Mesothelial cell of epicardium (in vitro differentiated cells): ENCODE measurements at regions not wholly inside any gene's neighbourhood (a gene's known extent, or its start where the extent isn't known, plus 50 kb on each side); places are given as distances from the start of the nearest gene placed in this dataset.

ENCODE experiments used
- DNase-seq, 2 experiments: peaks; one replicate each; pipeline ENCODE4 v3.0.0; 2021; ENCODE audit warnings: low spot score in 2 of 2; ENCODE audit not compliant: unreplicated experiment in 2 of 2
- H3K27ac Mint-ChIP-seq: 2 replicates; pipeline ENCODE4 v1.8.0; 2021; ENCODE audit warnings: mixed read lengths
- H3K27me3 Mint-ChIP-seq: 2 replicates; pipeline ENCODE4 v1.8.0; 2021; ENCODE audit warnings: low read depth, mixed read lengths
- H3K36me3 Mint-ChIP-seq: 2 replicates; pipeline ENCODE4 v1.8.0; 2021; ENCODE audit warnings: mixed read lengths
- H3K4me1 Mint-ChIP-seq: 2 replicates; pipeline ENCODE4 v1.8.0; 2021; ENCODE audit warnings: mixed read lengths
- H3K4me3 Mint-ChIP-seq: 2 replicates; pipeline ENCODE4 v1.8.0; 2021; ENCODE audit warnings: mild to moderate bottlenecking, moderate library complexity, mixed read lengths
- H3K9me3 Mint-ChIP-seq: 2 replicates; pipeline ENCODE4 v1.8.0; 2021; ENCODE audit warnings: mixed read lengths
- CTCF ChIP-seq: fragments of 200-600 bp; sonication (generic); IDR thresholded peaks from one replicate; pipeline ENCODE4 v1.5.0; 2021; ENCODE audit warnings: antibody characterized with exemption; ENCODE audit not compliant: unreplicated experiment

GRCh38 chr12:77163074-77164038, 98.0 kb upstream of the E2F7 start:
- no peak for DNase-seq
- H3K27ac Mint-ChIP-seq = no peak overlapping the region
- peaks cover 3% of the 10 kb centered on the region for H3K4me1 Mint-ChIP-seq
- no peaks in the 10 kb centered on the region for H3K36me3 Mint-ChIP-seq
- H3K9me3 Mint-ChIP-seq = no peaks in the 10 kb centered on the region
- no peak overlapping the region for H3K4me3 Mint-ChIP-seq
- H3K27me3 Mint-ChIP-seq = peaks cover 13% of the 10 kb centered on the region
- TF ChIP-seq CTCF = no peak

GRCh38 chr12:77161944-77162343, 96.6 kb upstream of the E2F7 start:
- peaks cover 13% of the 10 kb centered on the region for H3K27me3 Mint-ChIP-seq
- no peaks in the 10 kb centered on the region for H3K36me3 Mint-ChIP-seq
- no peak for TF ChIP-seq CTCF
- no peak overlapping the region for H3K4me3 Mint-ChIP-seq
- H3K4me1 Mint-ChIP-seq = peaks cover 3% of the 10 kb centered on the region
- no peak overlapping the region for H3K27ac Mint-ChIP-seq
- H3K9me3 Mint-ChIP-seq = no peaks in the 10 kb centered on the region
- no peak for DNase-seq

- H3K4me1 Mint-ChIP-seq = peaks cover 3% of the 10 kb centered on the region
- TF ChIP-seq CTCF = no peak
- no peaks in the 10 kb centered on the region for H3K36me3 Mint-ChIP-seq
- H3K27ac Mint-ChIP-seq = no peak overlapping the region
- no peak overlapping the region for H3K4me3 Mint-ChIP-seq
- H3K27me3 Mint-ChIP-seq = peaks cover 13% of the 10 kb centered on the region
- H3K9me3 Mint-ChIP-seq = no peaks in the 10 kb centered on the region
- no peak for DNase-seq
Measured at GRCh38 chr12:77160931-77161330, 95.6 kb upstream of the E2F7 start.

- H3K27me3 Mint-ChIP-seq = peaks cover 33% of the 10 kb centered on the region
- peaks cover 3% of the 10 kb centered on the region for H3K4me1 Mint-ChIP-seq
- no peaks in the 10 kb centered on the region for H3K9me3 Mint-ChIP-seq
- H3K27ac Mint-ChIP-seq = no peak overlapping the region
- no peaks in the 10 kb centered on the region for H3K36me3 Mint-ChIP-seq
- H3K4me3 Mint-ChIP-seq = no peak overlapping the region
- TF ChIP-seq CTCF = no peak
- DNase-seq = no peak
Measured at GRCh38 chr12:77153706-77154105, 88.3 kb upstream of the E2F7 start.

- Mint-ChIP-seq H3K27ac (no peak overlapping the region), H3K4me1 (peaks cover 3% of the 10 kb centered on the region), H3K9me3 (no peaks in the 10 kb centered on the region), H3K4me3 (no peak overlapping the region), H3K36me3 (no peaks in the 10 kb centered on the region), H3K27me3 (peaks cover 30% of the 10 kb centered on the region)
- TF ChIP-seq CTCF = peak; percentile 34
- DNase-seq = no peak
Measured at GRCh38 chr12:77152623-77153193, 87.3 kb upstream of the E2F7 start.
